ENCODE measurements at regions not wholly inside any gene's neighbourhood (a gene's known extent, or its start where the extent isn't known, plus 50 kb on each side); places are given as distances from the start of the nearest gene placed in this dataset.

DNA sequence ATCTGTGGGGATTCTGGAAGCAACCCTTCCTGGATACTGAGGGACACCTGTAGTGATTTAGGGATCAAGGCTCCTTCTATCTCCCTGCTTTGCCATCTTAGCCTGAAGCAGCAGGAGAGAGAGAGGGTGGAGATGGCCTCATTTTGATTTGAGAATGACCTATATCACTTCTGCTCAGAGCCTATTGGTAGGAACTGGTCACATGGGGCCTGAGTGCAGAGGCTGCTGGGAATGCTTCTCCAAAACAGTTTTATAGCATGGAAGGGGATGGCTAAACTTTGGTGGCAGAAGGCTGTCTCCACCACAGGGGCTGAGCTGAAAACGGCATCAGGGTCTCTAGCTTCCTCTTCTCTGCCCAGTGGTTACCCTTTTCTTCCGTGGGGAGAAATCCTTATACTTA, 105.8 kb downstream of the TBX19 start:
- no peak for DNase-seq

DNA sequence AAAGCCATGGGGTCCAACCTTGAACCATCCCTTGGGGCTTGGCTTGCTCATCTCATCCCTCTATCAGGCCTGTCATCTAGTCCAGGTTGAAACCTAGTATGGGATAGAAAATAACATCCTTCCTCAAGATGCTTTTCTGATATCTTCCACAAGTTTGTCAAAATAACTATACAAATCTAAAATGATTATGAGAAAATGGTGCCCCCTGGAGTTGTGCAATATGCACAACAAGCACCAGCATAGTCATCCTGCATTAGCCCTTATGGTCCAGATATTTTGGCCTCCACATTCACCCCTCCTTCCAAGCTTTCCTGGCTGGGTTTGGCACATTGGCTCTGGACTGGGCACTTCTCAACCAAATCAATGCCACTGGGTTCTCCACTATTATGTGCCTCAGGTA, 101.2 kb downstream of the TBX19 start:
- DNase-seq = no peak

DNA sequence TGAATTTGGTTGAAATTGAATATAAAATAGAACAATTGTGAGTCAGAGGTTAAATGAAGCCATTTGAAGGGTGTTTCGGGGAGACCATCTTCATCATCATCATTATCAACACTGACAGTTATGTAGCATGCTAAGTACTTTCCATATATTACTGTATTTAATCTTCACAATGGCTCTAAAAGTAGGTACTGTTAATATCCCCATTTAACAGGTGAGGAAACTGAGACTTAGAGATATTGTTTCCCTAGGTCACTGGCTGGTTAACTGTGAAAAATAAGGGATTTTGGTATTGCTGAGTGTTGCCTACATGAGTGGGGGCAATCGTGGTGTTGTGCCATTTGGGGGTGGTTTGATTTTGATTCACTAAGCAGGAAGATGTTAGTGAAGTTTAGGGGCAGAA, 100.3 kb downstream of the TBX19 start:
- no peak for DNase-seq

DNA sequence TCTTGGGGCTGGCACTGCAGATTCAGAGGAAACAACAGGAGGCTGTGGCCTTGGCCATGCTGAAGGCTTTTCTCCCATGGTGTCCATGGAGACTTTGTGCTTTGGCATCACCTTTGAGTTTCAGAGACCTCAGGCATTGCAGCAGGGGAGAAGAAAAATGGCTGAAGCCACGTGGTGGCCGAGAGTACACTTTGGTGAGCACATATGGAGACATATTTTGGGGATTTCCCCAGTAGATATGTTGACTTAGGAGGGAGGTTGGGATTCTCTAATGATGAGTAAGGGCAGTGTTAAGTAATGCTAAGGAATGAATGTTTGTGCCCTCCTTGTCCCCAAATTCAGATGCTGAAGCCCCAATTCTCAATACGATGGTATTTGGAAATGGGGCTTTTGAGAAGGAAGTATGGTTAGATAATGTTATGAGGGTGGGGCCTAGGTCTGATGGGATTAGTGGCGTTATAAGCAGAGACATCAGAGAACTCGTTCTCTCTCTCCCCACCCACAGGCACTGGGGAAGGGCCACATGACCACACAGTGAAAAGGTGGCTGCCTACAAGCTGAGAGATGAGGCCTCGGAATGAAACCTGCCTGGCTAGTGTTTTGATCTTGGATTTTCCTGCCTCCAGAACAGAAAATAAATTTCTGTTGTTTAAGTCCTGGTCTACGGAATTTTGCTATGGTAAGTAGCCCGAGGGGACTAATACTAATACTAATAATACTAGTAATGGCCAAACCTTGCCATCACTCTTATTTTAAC, 98.6 kb downstream of the TBX19 start:
- no peak for DNase-seq

DNA sequence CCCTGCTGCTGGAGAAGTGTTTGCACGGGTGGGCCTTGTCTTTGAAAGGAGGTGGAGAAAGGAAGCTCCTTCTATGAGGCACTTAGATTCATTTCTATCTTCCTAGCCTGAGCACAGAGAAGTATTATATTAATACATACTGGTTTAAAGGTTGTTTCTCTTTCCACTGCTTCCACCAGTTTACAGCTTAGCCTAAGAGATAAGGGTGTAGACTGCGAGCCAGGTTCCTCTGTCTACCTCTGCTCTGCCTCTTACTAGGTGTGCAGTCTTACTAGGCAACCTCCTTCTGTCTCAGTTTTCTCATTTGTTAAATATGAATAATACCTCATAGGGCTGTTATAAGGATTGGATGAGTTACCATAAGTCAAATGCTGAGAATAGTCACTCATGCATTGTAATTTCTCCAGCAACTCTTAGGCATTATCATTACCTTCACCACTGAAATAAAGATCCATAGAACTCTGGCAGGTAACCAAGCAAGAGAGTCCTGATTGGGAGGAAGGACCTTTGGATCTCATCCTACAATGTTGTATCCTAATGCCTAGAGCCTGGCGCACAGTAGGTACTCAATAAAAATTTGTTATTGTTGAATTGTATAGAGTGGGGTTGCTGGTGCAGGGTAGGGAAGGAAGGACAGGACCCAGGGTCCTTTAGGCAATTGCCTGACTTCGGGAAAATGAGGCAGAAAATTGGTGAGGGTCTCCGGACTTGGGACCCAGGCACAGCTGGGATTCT, 95.1 kb downstream of the TBX19 start:
- DNase-seq = no peak

DNA sequence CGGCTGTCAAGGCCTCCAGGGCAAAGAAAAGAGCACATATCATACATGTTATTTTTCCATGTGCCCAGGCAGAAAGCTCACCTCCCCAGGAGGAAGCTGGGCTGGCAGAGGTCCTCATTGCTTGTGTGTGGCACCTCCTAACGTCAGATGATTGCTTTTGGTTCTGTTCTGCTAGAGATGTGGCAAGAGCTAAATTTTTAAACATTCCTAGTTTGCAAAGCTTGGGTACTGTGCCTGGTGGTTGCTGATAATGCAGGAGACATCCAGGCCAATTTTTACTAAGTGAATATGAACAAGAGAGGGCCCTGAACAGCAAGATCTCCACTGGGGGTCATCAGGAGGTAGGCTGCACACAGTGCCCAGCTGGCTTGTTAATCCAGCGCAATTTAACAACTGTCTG, 93.9 kb downstream of the TBX19 start:
- no peak for DNase-seq

DNA sequence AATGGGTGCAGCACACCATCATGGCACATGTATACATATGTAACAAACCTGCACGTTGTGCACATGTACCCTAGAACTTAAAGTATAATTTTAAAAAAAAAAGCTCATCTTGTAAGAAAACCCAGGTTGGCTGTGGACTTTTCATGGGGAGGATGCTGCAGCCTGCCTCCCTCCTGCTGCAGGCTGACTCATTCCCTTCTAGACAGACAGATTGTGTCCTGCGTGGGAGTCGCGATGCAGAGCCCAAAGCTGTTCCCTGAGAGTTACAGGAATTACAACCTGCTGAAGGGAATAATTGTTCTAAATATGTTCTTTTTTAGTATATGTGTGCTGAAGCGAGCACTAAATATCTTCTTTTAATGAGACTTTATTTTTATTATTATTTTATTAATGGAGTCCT, 93.2 kb downstream of the TBX19 start:
- no peak for DNase-seq

DNA sequence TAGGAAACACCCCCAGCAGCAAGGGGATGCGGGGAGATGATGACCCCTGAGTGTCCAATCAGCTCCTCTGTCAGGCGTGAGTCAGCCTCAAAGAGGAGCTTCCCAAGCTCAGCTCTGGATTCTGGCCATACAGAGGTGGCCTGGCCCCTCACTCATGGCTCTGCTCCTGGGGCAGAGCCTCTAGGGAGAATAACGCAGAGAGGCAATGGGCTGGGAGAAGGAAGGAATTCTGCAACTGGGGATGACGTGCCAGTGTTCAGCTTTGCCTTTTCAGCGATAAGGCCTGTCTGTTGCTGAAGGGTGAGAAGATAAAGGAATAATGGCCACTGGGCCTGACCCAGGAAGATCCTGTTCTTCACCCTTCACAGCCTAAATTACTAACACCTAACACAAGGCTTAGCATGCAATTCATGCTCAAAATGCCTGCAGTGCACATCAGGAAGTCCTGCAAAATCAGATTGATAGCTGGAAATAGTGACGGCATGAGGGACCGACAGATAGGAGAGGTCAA, 92.2 kb downstream of the TBX19 start:
- no peak for DNase-seq

DNA sequence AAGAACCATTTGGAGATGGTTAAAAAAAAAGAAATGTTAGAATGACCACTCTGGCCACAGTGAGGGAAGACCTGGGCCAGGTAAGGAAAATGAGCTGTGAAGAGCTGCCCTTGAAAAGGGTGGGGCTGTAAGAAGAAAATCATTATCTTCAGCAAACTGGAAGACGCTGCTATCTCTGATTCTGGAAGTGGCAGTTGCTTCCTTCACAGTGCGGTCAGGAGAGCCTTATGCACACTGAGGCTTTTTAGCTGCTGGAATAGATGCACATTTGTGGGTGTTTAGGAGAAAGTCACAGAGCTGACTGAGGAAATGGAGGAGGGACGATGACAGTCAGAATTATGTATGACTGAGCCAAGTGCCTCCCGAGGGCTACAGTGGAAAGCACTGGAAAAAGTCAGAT, 91.6 kb downstream of the TBX19 start:
- DNase-seq = no peak

DNA sequence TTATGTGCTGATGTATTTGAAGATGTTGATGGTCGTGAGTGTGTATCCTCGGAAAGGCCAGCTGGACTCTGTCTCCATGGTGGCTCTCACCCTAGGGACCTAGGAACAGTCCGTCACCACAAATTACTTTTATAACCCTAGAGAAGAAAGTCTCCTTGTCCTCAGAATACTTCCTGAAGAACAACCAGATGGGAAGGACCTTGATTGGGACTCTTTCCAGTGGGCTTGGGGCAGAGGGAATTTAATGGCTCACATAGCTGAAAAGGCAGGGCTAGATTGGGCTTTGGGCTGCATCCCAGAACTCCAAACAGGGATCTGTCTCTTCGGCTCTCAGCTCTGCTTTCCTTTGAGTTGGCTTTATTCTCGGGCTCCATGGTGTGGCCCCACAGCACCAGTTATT, 90.8 kb downstream of the TBX19 start:
- DNase-seq = no peak

DNA sequence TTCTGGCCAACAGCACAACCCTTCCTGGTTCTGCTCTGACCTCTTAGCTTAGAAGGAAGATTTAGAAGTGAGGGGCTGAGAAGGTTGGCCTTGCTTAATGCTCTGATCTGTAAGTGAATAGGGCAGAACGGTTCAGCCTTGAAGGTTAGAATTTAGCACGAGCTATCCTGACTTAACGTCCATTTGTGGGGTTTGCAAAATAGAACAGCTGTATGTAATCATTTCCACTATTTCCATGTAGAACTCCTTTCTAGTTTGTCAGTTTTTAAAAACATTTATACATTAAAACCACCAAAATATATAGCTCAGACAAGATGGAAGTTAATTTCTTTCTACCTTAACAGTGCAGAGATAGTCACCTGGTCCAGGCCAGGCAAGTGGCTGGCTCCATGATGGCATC, 89.9 kb downstream of the TBX19 start:
- no peak for DNase-seq

DNA sequence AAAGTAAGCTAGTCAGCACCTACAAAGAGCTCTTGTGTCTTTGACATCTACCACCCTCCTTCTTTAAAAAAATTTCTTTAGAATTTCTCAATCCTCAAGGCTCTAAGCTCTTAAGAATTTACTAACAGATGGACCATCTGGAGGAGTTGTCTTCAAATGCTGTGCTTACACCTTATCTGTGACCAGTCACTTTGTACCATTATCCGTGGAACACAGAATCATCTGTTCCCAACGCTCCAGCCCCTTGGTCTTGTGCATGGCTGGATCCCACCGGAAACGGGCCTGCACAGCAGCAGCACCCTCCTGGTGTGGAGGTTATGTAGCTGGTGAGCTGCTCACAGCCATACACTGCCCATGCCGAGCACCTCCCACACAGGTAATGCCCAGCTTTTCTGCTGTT, 89.0 kb downstream of the TBX19 start:
- DNase-seq = no peak

DNA sequence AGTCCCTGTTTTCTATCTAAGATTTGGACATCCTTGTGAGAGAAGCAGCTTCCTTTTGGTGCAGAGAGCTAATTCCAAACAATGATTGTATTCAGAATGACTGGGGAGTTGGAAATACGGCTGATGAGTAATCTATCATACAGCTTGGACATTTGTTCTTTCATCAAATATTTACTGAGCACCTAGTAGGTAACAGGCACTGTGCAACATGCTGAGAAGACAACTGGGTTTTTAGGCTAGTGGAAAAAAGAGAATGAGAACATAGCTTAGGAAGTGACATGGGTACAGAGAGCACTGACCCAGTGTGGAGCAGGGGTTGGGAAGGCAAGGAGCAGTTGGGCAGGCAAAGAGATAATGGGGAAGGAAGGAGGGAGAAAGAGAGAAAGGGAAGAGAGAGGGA, 87.5 kb downstream of the TBX19 start:
- DNase-seq = no peak

DNA sequence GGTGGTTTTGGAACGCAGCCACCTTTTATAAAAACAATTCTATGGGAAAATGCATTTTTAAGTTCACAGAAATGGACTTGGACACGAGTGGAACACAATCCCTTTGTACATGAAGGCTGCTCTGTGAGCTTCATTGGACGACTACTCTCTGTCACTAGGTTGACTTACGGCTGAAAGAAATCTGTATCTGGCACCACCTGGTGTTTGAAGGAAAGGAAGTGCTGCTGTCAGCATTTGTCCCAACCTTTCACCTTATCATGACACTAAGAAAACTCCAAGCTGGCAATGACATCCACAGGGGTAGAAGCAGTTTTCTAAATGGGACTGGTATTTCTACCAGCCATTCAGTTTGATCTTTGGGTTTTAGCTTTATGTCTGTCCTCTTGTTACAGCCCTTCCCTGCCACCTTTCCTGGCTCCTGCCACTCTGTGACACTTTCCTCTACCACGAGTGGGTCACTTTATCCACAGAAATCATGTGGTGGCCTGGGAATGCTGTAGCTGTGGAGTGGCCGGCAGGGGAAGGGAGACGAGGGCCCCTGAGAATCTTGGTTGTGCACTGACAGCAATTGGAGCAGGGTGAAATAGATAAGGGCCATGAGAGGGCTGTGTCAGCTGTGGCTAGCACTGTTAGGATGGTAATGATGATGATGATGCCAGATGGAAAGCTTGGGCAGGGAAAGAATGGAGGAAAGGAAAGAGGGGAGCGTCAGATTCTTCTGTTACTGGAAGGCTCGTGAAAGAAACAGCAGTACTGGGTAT, 85.2 kb downstream of the TBX19 start:
- DNase-seq = no peak

Measured in COR-L47 (cell line).